Right ventricle myocardium inferior (tissue), 1 donor: ENCODE measurements at regions not wholly inside any gene's neighbourhood (a gene's known extent, or its start where the extent isn't known, plus 50 kb on each side); places are given as distances from the start of the nearest gene placed in this dataset.

Experiments
- ATAC-seq: fragments of 200-7000 bp; cut with Tn5 transposase; one replicate; pipeline ENCODE4 v1.9.1; 2020; ENCODE audit warnings: mild to moderate bottlenecking, moderate library complexity
- DNase-seq: peaks from one replicate; pipeline ENCODE4 v3.0.0; 2021; ENCODE audit errors: missing footprints
- intact Hi-C: fragments of 100-400 bp; cut with DNase I; formaldehyde crosslinking; loops from one replicate; pipeline ENCODE4 v1.11.0; 2022
- donor health status: DM: no; HTN: yes; CAD: no; lungs with severe emphysema.

DNA sequence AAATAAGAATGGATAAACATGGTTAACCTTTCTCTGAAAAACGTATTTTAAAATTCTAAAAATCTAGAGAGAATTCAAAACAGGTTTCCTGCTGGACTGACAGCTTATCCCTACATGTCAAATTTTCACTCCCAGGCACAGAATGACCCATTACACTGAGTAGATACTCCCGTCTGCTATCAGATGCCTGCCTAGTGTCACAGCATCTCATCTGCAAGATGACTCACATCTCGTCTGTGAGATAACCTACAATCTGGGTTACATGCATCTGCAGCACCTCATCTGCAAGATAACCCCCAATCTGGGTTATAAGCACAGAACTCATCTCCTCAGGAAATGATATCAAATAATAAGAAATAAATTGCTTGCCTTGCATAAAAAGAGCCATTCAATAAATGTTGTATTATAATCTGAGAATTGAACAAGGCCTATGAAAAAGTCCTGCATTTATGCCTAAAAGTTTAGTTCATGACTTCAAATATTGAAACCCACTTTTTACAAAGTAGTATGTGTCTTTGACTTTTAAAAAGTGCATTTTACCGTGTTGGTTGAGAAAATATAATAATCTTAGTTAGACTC lies 188.3 kb upstream of the THBS1 start:
- intact Hi-C loops = no loop called here
- ATAC-seq (no peak), DNase-seq (no peak)

DNA sequence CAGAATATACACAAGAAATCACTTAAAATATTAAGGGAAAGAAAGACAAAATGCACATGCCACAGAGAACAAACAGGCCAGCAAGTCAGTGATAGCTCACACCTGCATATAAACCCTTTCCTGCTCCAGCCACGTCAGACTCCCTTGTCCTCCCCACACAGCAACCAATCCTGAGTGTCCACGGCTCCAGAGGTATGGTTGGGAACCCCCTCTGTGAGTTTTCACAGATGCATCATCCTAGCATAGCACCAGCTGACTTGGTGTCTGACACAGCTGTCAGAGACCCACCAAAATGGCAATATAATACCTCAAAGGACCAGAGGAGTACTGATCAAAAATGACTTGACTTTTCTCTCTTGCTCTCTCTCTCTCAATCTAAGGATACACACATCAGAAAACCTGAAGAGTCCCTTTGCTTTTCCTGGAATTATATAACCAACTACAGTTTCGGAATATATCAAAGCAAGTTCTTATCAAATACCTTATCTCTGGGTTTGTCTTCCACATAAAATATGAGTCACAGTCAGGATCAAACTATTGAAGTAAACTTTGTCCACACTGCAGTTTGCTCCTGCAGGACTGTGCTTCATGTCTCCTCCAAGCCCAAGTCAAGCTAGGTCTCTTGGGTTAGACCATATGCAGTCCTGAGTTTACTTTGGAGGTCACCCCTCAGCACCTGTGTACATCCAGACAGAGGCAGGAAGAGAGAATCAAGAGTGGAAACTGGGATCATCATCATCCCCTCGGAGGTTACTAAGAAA lies 187.1 kb upstream of the THBS1 start:
- intact Hi-C loops = no loop called here
- DNase-seq (no peak), ATAC-seq (no peak)

- DNase-seq = no peak
- ATAC-seq = no peak
- intact Hi-C loops = no loop called here
Observed at GRCh38 chr15:39394496-39394895, 186.4 kb upstream of the THBS1 start.

- DNase-seq (no peak), ATAC-seq (no peak)
- intact Hi-C loops = no loop called here
Observed at GRCh38 chr15:39396979-39397615, 183.8 kb upstream of the THBS1 start.

DNA sequence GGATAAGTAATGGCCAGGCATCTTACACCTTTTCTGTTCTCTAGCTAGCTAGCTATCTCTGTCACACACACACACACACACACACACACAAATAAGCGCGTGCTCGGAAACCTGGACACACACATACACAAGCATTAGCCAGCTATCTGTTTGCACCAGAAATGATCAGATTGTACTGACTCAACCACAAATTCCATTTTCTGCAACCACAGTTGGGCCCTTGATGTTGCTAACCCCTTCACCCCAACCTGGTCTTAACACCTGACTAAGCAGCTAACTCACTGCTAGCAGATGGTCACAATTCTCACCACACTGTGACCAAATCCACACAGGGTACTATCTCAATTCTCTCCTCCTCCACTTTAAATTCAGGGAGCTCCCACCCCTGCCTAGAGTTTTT lies 183.0 kb upstream of the THBS1 start:
- intact Hi-C loops = no loop called here
- ATAC-seq (no peak), DNase-seq (no peak)

GRCh38 chr15:39399600-39399999 lies 181.3 kb upstream of the THBS1 start:
- intact Hi-C loops = no loop called here
- ATAC-seq = no peak
- DNase-seq = no peak

GRCh38 chr15:39400002-39400401 lies 180.9 kb upstream of the THBS1 start:
- intact Hi-C loops = no loop called here
- ATAC-seq = no peak
- DNase-seq = no peak

DNA sequence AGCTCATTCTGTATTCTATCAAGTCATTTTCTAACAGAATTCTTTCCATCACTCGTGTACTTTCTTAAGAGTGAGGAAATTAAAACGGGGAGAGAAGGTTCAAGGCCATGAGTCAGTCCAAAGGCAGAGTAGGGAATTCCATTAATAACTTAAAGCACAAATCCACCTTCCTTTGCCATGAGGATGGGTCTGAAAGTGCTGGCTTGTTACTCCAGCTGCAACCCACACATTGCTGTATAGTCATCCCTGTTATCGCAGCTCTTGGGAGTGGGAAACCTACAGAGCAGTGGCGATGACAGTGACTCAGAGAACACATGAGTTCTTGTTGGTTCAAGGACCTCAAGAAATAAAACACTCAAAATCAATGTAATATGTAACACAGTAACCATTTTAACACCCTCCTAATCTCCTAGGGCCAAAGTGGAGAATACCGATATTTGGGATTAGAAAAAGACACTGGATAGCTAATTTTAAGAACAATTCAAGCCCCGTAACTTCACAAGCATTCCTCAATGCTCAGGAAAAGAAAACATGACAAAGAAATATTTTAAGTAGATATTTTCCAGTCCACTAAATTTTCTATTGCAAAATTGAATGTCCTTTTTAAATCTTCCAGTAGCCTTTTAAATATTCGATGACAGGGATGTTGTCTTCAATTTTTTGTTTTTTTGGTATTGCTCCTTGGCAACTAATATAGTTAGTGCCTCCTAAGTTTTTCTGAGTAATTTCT lies 179.9 kb upstream of the THBS1 start:
- ATAC-seq (no peak), DNase-seq (no peak)
- intact Hi-C loops = no loop called here

GRCh38 chr15:39403640-39404117 lies 177.2 kb upstream of the THBS1 start:
- intact Hi-C loops = no loop called here
- ATAC-seq (no peak), DNase-seq (no peak)

- ATAC-seq (peak; percentile 69), DNase-seq (no peak)
- intact Hi-C loops = no loop called here
Observed at GRCh38 chr15:39404767-39405181, 176.1 kb upstream of the THBS1 start.

- DNase-seq (no peak), ATAC-seq (no peak)
- intact Hi-C loops = no loop called here
Observed at GRCh38 chr15:39406485-39406884, 174.4 kb upstream of the THBS1 start.

GRCh38 chr15:39407116-39407515 lies 173.8 kb upstream of the THBS1 start:
- DNase-seq (no peak), ATAC-seq (no peak)
- intact Hi-C loops = no loop called here

DNA sequence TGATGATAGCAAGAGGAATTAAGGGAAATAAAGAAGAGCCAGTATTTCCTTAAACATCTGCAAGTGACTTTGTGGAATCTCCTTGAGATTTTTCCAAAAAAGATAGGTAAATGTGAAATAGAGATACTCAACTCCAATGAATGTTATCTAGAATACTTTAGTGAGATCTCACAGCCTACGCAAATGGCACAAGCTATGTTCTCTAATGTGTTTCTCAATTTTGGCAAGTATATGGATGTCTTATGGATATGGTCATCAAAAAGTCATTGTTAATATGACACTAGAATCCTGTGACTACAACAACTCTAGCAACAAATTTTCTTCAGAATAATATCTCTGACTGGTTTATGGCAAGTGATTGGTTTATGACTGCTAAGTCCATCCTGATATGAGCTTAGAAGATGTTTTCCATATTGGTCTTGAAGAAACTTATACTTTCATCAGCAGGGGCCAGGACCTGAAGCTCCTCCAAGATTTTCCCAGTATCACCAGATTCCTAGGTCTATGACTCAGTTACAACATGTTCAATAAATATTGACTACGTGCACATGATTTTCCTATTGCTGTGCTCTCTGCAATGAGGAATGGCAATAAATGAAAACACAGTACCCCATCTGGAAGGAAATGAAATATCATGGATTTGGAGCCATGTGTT lies 170.9 kb upstream of the THBS1 start:
- DNase-seq (no peak), ATAC-seq (no peak)
- intact Hi-C loops = no loop called here

GRCh38 chr15:39411102-39411989 lies 169.5 kb upstream of the THBS1 start:
- DNase-seq = no peak
- intact Hi-C loops = no loop called here
- ATAC-seq = no peak

DNA sequence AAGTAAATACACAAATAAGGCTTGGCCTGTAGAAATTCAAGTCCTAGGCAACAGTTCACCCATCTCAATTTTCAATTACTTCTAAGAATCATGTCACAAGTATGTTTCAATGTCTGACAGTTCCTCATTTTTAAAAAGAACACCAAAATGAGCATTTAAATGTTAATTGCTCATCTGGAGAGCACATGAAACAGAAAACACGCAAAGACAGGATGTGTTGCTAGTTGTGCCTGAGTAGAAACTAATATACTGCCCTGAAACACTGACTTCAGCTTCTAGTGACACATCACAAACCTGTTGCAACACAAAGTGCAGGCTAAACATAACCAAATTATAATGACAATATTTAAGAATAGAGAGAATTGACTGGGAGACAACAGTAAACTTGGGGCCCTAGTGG lies 167.3 kb upstream of the THBS1 start:
- intact Hi-C loops = no loop called here
- ATAC-seq (no peak), DNase-seq (no peak)

DNA sequence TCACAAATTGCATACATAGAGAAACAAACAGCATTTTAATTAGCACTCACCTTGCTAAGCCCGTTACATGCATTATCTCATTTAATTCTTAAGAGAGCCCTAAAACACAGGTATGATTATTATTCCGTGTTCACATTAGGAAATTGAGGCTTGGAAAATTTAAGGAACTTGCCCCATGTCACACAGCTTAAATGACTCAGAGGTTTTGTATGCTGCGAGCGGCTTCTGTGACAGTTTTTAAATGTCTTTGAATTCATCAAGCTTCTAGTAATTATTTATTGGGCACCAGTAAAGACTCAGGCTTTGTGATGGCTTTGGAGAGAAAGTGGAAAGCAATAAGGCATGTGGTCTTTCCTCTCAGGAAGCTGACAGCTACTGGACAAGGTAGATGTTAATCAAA lies 166.7 kb upstream of the THBS1 start:
- ATAC-seq (no peak), DNase-seq (no peak)
- intact Hi-C loops = no loop called here

- ATAC-seq = no peak
Observed at GRCh38 chr15:39415634-39416033, 165.2 kb upstream of the THBS1 start.

GRCh38 chr15:39416258-39416657 lies 164.6 kb upstream of the THBS1 start:
- DNase-seq = no peak
- no peak for ATAC-seq
- intact Hi-C loops = no loop called here

More at GRCh38 chr15:39415634-39416033, 165.2 kb upstream of the THBS1 start:
- DNase-seq = no peak
- intact Hi-C loops = no loop called here
